LNCaP clone FGC (cell line): ENCODE measurements at regions not wholly inside any gene's neighbourhood (a gene's known extent, or its start where the extent isn't known, plus 50 kb on each side); places are given as distances from the start of the nearest gene placed in this dataset.

Source experiments
- DNase-seq: peaks from one replicate; pipeline ENCODE4 v3.0.0-alpha.2; 2011; ENCODE audit warnings: low read depth
- H3K4me3 ChIP-seq: 2 replicates; pipeline ENCODE4 v1.5.1; 2011; ENCODE audit warnings: mild to moderate bottlenecking, low read depth, low read length, control low read depth
- TF ChIP-seq, protein P1 (sequence below): IDR thresholded peaks from 2 replicates; pipeline ENCODE4 v1.5.1; 2012; ENCODE audit warnings: mild to moderate bottlenecking; ENCODE audit not compliant: control insufficient read depth, insufficient read depth; ENCODE audit errors: extremely low read depth

GRCh38 chr2:236735825-236736238 is 166.2 kb downstream of the ACKR3 start:
- H3K4me3 ChIP-seq = no peak overlapping the region
- TF ChIP-seq, protein P1, sequence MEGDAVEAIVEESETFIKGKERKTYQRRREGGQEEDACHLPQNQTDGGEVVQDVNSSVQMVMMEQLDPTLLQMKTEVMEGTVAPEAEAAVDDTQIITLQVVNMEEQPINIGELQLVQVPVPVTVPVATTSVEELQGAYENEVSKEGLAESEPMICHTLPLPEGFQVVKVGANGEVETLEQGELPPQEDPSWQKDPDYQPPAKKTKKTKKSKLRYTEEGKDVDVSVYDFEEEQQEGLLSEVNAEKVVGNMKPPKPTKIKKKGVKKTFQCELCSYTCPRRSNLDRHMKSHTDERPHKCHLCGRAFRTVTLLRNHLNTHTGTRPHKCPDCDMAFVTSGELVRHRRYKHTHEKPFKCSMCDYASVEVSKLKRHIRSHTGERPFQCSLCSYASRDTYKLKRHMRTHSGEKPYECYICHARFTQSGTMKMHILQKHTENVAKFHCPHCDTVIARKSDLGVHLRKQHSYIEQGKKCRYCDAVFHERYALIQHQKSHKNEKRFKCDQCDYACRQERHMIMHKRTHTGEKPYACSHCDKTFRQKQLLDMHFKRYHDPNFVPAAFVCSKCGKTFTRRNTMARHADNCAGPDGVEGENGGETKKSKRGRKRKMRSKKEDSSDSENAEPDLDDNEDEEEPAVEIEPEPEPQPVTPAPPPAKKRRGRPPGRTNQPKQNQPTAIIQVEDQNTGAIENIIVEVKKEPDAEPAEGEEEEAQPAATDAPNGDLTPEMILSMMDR = no peak
- DNase-seq = no peak

GRCh38 chr2:236738030-236738429 is 168.4 kb downstream of the ACKR3 start:
- H3K4me3 ChIP-seq = no peak overlapping the region
- TF ChIP-seq, protein P1 = no peak
- no peak for DNase-seq

GRCh38 chr2:236738896-236739295 is 169.3 kb downstream of the ACKR3 start:
- no peak for DNase-seq
- no peak overlapping the region for H3K4me3 ChIP-seq
- TF ChIP-seq, protein P1 = no peak

DNA sequence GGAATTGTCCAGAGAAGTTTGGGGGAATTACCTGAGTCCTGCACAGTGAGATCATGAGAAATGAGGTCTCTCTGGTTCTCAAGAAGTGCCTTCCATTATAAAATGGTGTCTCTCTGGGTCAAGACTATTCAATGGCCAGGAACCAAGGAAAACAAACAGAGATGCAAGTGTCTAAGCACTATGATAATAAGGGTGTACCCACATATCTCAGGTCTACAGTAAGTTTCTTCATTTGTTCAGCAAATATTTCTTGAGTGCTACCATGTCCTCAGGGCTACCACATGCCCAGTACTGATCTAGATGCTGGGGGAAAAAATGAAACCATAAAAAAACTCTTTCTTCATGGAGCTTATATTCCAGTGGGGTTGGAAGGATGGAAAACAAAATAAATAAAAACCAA is 170.0 kb downstream of the ACKR3 start:
- H3K4me3 ChIP-seq = no peak overlapping the region
- no peak for DNase-seq
- TF ChIP-seq, protein P1 = no peak

DNA sequence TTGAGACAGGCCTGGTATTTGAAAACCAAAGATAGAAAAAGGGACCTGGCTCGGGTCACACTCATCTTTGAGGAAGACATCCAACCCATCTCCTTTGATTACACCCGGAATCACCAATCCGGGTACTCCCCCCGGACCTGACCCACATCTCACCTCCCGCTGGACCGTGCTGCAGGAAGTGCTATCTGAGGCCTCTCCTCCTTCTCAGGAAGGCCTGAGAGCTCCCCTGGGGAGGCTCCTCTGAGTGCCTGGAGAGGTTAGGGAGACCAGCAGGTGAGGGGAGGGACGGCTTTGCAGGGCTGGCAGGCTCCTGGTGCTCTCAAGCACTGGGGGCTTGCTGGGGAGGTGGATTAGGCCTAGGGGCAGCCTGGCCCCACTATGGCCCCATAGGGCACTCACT is 170.9 kb downstream of the ACKR3 start:
- TF ChIP-seq, protein P1 = no peak

GRCh38 chr2:236743039-236743920 is 173.7 kb downstream of the ACKR3 start:
- DNase-seq = no peak
- H3K4me3 ChIP-seq = no peak overlapping the region
- TF ChIP-seq, protein P1 = no peak

More for the DNA sequence above, 170.9 kb downstream of the ACKR3 start:
- no peak overlapping the region for H3K4me3 ChIP-seq
- DNase-seq = no peak

- DNase-seq = no peak
- no peak overlapping the region for H3K4me3 ChIP-seq
- TF ChIP-seq, protein P1 = no peak
Observed at GRCh38 chr2:236743921-236744280, 174.3 kb downstream of the ACKR3 start.
